ENCODE measurements at regions not wholly inside any gene's neighbourhood (a gene's known extent, or its start where the extent isn't known, plus 50 kb on each side); places are given as distances from the start of the nearest gene placed in this dataset.

DNA sequence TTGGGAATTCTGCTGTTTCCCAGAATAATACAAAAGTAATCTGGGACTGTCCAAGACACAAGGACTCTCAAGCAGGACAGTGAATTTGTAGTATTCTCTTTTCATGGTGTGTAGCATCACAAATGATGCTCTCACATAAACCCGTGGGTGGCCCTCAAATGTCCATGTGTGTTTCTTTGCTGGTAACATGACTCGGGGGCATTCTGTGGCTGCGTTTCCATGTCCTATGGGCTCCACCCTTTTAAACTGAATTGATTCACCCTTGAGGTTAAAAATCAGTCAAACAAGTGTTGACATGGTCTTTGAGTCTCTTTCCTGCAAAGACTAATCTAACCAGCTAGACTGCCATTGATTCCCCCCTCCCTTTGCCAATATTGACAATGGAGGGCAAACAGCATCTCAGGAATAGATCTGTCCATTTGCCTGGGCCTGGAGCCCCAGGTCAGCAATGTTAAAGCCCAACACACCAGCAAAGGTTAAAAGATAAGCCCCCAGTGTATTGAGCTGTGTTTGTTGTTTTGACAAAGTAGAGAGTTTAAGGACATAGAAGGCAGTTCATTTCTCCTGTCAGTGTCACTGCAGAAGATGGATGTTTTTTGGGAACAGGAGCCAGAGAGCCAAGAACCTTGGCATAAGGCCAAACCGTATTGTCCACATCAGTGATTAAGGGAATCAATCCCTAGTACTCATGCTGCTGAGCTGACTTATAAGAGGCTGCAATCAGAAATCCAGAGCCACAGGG lies 117.1 kb upstream of the COX10 start:
- Histone ChIP-seq H3K9me3 (no peaks in the 10 kb centered on the region), H3K4me1 (no peaks in the 10 kb centered on the region), H3K27me3 (replicated peaks in 1 of 7) (no peaks in the 10 kb centered on the region), H3K36me3 (no peaks in the 10 kb centered on the region), H3K4me3 (no peak overlapping the region), H3K27ac (no peak overlapping the region)
- WGBS, 5 donors: 60 to 88% (median 77%) methylated on average over 4 of the region's 4 CpGs
- TF ChIP-seq POLR2AphosphoS5 (IDR thresholded peaks at IDR 0.05): no peak
- no peak for TF ChIP-seq POLR2A (IDR thresholded peaks at IDR 0.05)
- TF ChIP-seq, protein P1, sequence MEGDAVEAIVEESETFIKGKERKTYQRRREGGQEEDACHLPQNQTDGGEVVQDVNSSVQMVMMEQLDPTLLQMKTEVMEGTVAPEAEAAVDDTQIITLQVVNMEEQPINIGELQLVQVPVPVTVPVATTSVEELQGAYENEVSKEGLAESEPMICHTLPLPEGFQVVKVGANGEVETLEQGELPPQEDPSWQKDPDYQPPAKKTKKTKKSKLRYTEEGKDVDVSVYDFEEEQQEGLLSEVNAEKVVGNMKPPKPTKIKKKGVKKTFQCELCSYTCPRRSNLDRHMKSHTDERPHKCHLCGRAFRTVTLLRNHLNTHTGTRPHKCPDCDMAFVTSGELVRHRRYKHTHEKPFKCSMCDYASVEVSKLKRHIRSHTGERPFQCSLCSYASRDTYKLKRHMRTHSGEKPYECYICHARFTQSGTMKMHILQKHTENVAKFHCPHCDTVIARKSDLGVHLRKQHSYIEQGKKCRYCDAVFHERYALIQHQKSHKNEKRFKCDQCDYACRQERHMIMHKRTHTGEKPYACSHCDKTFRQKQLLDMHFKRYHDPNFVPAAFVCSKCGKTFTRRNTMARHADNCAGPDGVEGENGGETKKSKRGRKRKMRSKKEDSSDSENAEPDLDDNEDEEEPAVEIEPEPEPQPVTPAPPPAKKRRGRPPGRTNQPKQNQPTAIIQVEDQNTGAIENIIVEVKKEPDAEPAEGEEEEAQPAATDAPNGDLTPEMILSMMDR (IDR thresholded peaks at IDR 0.05 in 8 of 11, conservative IDR thresholded peaks at IDR 0.05 in 3 of 11): no peak
- intact Hi-C loops (cut with DNase I; ENCODE audit: low total_unique reads): loop anchor here (10.0 kb wide), 1 partner anchor 103 kb away; no protein-coding TSS in a partner anchor
- DNase-seq: no peak

DNA sequence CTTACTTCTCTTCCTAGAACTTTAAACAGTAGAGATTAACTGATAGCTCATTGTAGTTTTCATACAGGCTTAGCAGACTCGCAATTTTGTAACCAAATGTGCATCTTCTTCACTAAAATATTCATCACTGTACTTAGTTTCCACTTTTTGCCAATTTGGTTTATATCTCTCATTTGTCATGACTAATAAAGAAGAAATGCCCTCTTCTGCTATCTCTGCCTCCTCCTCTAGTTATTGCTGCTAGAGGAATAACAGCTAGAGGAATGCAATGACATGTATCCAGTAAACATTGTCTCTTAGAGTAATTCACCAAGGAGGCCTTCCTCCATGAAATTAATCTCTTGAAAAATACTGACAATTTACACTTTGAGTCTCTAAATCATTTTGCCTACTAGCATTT lies 115.5 kb upstream of the COX10 start:
- Histone ChIP-seq H3K27me3 (replicated peaks in 1 of 7) (no peaks in the 10 kb centered on the region), H3K36me3 (no peaks in the 10 kb centered on the region), H3K9me3 (no peaks in the 10 kb centered on the region), H3K27ac (no peak overlapping the region), H3K4me3 (no peak overlapping the region), H3K4me1 (no peaks in the 10 kb centered on the region)
- 0 to 2% (median 0%) methylated on average over 1 of the region's 1 CpG for WGBS, 5 donors
- intact Hi-C loops (cut with DNase I; ENCODE audit: low total_unique reads): loop anchor here (10.0 kb wide), 1 partner anchor 101 kb away; no protein-coding TSS in a partner anchor
- TF ChIP-seq, protein P1 (IDR thresholded peaks at IDR 0.05 in 8 of 11, conservative IDR thresholded peaks at IDR 0.05 in 3 of 11): no peak
- TF ChIP-seq POLR2A (IDR thresholded peaks at IDR 0.05): no peak
- DNase-seq: no peak

GRCh38 chr17:13957636-13958035 lies 111.7 kb upstream of the COX10 start:
- no peak for DNase-seq

DNA sequence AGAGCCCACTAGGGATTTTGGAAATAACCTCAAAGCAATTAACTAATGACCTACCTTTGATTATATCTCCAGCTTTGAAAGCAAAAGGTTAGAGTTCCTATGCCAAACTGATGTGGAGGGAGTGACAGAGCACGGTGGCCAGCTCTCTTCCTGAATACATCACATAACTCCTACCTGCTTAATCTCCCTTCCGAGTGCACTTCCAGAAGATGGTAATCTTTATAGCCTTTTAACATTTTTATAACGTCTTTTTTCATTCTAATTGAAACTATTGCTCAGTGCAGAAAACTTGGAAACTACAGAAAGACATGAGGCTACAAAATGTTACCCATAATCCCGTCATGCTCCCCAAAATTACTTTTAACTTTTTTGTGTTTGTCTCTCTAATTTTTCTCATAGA lies 110.5 kb upstream of the COX10 start:
- 81 to 88% (median 87%) methylated on average over 4 of the region's 4 CpGs for WGBS, 5 donors
- no peak for DNase-seq
- TF ChIP-seq POLR2A (IDR thresholded peaks at IDR 0.05) (no peak), POLR2AphosphoS5 (IDR thresholded peaks at IDR 0.05) (no peak)
- TF ChIP-seq, protein P1 (IDR thresholded peaks at IDR 0.05 in 8 of 11, conservative IDR thresholded peaks at IDR 0.05 in 3 of 11): no peak
- Histone ChIP-seq H3K4me1 (no peaks in the 10 kb centered on the region), H3K27ac (no peak overlapping the region), H3K4me3 (no peak overlapping the region), H3K9me3 (no peaks in the 10 kb centered on the region), H3K27me3 (replicated peaks in 1 of 7) (no peaks in the 10 kb centered on the region), H3K36me3 (no peaks in the 10 kb centered on the region)
- intact Hi-C loops (cut with DNase I; ENCODE audit: low total_unique reads): loop anchor here (10.0 kb wide), 1 partner anchor 96 kb away; no protein-coding TSS in a partner anchor

More at GRCh38 chr17:13957636-13958035, 111.7 kb upstream of the COX10 start:
- TF ChIP-seq POLR2A (IDR thresholded peaks at IDR 0.05): no peak
- TF ChIP-seq, protein P1 (IDR thresholded peaks at IDR 0.05 in 8 of 11, conservative IDR thresholded peaks at IDR 0.05 in 3 of 11): no peak
- TF ChIP-seq POLR2AphosphoS5 (IDR thresholded peaks at IDR 0.05): no peak
- H3K9me3 ChIP-seq: no peaks in the 10 kb centered on the region
- no peaks in the 10 kb centered on the region for H3K27me3 ChIP-seq (replicated peaks in 1 of 7)
- H3K36me3 ChIP-seq: no peaks in the 10 kb centered on the region
- WGBS, 5 donors: 46 to 68% (median 65%) methylated on average over 3 of the region's 3 CpGs
- H3K4me1 ChIP-seq: no peaks in the 10 kb centered on the region
- H3K4me3 ChIP-seq: no peak overlapping the region
- peak overlapping the region in 1 of 8 donors; percentile 0 for H3K27ac ChIP-seq
- intact Hi-C loops (cut with DNase I; ENCODE audit: low total_unique reads): loop anchor here (10.0 kb wide), 1 partner anchor 97 kb away; no protein-coding TSS in a partner anchor
